Activated CD4-positive, alpha-beta T cell treated with anti-CD3 and anti-CD28 coated beads for 24 hours (primary cell): ENCODE measurements at regions not wholly inside any gene's neighbourhood (a gene's known extent, or its start where the extent isn't known, plus 50 kb on each side); places are given as distances from the start of the nearest gene placed in this dataset.
"Not testable (repeated sequence)": the region's sequence is repeated elsewhere in the genome, so short reads cannot be mapped to it uniquely, and the experiment has no call there.

ENCODE experiments used
- DNase-seq, 2 donors: peaks; one replicate each; pipeline ENCODE4 v3.0.0-alpha.2; 2020; ENCODE audit warnings: low read depth in 2 of 2

GRCh38 chr5:18544421-18544820 lies 910.2 kb downstream of the TAF11L14 start:
- DNase-seq: no peak

GRCh38 chr5:18546591-18546990 lies 912.3 kb downstream of the TAF11L14 start:
- DNase-seq: no peak

DNA sequence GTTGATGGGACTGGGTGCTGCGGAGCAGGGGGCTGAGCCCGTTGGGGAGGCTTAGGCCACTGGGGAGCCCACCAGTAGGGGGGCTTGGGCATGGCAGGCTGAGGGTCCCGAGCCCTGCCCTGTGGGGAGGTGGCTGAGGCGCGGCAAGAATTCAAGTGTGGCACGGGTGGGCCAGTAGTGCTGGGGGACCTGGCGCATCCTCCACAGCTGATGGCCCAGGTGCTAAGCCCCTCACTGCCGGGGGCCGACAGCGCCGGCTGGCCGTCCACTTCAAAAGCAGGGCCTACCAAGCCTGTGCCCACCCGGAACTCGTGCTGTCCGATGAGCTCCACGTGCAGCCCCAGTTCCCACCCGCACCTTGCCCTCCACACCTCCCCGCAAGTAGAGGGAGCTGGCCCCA lies 917.5 kb downstream of the TAF11L14 start:
- no peak for DNase-seq

- DNase-seq: no peak
Observed at GRCh38 chr5:18553269-18553668, 919.0 kb downstream of the TAF11L14 start.

DNA sequence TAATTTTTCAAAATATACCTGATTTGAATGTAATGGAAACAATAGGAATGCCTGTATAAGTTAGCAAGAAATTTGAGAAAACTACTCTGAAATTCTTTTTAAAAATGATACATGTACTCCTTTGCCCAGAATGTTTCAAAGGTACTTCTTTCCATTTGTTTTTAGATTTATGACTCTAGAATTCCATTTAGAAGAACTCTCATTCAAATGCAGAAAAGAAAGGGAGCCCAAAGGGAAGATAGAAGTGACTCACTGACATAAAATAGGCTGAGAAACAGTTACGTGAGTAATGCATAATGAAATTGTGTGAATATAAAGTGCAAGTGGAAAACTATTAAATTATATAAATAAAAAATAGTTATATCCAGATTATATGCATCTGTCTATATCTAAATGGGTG lies 926.3 kb downstream of the TAF11L14 start:
- DNase-seq: no peak

GRCh38 chr5:18563853-18564252 lies 929.6 kb downstream of the TAF11L14 start:
- DNase-seq: no peak

DNA sequence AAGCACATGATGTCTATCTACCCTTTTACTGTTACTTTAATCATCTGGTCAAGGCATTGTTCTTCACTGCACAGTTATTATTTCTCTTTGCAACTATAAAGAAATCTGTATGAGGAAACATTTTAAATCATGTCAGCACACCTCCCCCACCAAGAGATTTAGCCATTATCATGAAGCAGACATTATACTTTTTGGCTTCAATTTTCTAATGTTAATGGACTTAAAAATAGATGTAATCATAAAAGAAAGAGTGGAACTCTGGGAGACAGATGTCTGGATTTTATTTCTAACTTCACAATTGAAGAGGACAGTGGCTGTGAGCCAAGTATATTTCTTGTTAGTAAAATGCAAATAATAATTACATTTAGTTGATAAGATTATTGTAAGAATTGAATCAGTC lies 932.4 kb downstream of the TAF11L14 start:
- no peak for DNase-seq

- no peak for DNase-seq
Observed at GRCh38 chr5:18576586-18576985, 942.3 kb downstream of the TAF11L14 start.

DNA sequence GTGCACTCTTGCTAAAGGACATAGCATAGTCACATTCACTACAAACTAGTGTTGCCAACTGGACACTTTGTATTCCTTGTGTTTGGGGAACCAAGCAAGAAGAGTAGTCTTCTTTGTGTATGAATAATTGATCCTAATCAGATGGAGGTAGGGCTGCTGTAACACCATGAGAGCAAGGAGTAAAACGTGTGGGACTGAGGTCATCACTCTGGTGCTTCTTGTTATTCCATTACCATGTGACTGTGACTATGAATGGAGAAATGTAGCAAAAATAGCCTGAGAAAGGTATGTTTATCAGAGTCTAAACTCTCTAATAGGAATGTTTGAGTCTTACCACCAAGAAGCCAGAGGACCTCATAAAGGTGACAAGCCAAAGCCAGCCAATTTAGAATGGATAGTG lies 966.9 kb downstream of the TAF11L14 start:
- no peak for DNase-seq

- no peak for DNase-seq
Observed at GRCh38 chr5:18602402-18602801, 968.1 kb downstream of the TAF11L14 start.

DNA sequence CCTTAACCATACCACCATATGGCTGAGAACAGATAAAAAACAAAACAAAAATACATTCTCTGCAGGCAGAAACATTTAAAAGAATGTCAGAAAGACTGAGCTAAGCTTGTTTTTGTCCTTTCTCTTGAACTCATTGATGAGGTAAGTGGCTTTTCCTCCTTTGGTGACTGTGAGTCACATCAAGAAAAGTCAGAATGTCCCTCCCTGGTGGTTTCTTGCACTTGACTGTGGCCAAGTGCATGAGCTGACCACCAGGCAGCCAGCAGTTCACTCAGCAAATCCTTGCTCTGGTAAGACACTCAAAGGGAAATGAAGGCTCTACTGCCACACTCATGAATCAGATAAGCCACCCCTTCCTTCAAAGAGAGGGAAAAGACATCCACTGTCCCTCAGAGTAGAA lies 970.9 kb downstream of the TAF11L14 start:
- DNase-seq: no peak

- no peak for DNase-seq
Observed at GRCh38 chr5:18607570-18607969, 973.3 kb downstream of the TAF11L14 start.

- not testable (repeated sequence) for DNase-seq
Observed at GRCh38 chr5:18617191-18617590, 982.9 kb downstream of the TAF11L14 start.

DNA sequence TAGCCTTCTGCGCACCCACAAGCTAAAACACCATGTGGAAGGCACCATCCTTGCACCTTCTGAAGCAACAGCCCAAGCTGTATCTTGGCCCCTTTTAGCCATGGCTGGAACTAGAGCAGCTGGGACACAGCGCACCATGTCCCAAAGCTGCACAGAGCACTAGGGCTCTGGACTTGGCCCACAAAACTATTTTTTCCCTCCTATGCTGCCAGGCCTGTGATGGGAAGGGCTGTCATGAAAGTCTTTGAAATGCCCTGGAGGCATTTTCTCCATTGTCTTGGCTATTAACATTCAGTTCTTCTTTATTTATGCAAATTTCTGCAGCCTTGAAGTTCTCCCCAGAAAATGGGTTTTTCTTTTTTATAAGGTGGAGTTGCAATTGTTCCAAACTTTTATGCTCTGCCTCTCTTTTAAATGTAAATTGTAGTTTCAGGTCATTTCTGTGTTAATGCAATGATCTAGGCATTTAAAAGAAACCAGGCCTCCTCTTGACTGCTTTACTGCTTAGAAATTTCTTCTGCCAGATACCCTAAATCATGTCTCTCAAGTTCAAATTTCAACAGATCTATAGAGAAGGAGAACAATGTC lies 996.3 kb downstream of the TAF11L14 start:
- DNase-seq: no peak

DNA sequence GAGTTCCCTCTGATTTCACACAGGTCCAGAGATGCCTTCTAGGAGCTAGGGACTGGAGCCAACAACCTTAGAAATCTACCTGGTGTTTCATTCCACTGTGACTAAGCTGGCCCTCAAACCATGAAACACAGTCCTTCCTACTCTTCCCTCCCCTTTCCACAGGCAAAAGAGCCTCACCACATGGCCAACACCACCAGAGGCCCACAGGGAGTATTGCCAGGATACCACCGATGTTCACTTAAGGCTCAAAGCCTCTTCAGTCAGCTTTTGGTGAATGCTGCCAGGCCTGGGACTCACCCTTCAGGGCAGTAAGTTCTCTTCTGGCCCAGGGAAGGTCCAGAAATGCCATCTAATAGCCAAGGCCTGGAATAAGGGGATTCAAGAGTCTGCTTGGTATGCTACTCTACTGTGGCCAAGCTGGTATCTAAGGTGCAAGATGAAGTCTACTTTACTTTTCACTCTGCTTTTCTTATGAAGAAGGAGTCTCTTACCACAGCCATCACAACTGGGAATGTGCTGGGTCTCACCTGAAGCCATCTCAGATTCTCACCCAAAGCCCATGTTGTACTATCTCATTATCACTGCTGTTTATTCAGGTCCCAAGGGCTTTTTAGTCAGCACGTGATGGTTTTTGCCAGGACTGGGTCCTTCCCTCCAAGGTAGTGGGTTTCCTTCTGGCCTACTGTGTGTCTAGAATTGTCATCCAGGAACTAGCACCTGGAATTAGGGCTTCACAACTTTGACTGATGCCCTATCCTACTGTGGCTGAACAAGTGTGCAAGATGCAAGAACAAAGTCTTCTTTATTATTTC lies 1018.4 kb downstream of the TAF11L14 start:
- no peak for DNase-seq

- no peak for DNase-seq
Observed at GRCh38 chr5:18653216-18653752, 1019.0 kb downstream of the TAF11L14 start.

- no peak for DNase-seq
Observed at GRCh38 chr5:18660511-18660910, 1026.3 kb downstream of the TAF11L14 start.

GRCh38 chr5:18662231-18662630 lies 1028.0 kb downstream of the TAF11L14 start:
- no peak for DNase-seq

DNA sequence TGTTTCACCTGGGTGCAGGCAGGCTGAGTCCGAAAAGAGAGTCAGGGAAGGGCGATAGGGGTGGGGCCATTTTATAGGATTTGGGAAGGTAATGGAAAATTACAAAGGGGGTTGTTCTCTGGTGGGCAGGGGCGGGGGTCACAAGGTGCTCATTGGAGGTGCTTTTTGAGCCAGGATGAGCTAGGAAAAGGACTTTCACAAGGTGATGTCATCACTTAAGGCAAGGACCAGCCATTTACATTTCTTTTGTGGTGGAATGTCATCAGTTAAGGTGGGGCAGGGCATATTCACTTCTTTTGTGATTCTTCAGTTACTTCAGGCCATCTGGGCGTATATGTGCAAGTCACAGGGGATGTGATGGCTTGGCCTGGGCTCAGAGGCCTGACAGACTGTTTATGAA lies 1040.0 kb downstream of the TAF11L14 start:
- not testable (repeated sequence) for DNase-seq

DNA sequence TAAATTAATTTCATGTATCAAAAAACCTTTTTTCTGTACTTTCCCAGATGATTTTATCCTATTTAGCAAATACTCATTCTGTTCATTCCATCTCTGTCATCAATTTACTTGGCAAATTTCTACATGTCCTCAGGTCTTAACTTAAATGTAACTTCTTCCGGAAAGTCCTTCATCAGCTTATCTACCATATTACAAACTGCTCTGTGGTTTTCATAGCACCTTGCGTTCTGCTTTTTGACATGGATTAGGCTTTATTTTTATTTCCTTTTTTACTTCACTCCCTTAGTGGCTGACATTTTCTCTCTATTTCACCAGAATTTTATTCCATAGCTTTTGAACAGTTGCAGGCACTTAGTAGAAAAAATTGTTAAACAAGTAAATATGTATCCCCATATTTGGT lies 1040.8 kb downstream of the TAF11L14 start:
- DNase-seq: no peak

DNA sequence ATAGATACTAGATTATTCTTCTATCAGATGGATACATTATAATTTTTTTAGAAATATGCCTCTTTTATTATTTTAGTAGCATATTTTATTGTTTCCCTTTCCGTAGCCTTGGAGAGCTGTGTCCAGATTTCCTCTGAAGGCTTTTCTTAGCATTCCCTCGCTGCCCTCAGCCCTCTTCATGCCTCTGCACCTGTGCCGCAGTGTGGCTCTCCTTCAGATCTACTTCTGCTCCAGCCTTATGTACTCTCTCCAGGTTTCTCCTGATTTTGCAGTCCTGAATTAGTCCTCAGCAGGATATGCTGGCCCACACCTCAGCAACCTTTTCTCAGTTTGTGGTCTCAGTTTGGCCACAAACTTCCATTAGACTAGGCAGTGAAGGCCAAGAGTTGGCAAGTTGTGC lies 1052.0 kb downstream of the TAF11L14 start:
- no peak for DNase-seq

- DNase-seq: no peak
Observed at GRCh38 chr5:18687429-18687828, 1053.2 kb downstream of the TAF11L14 start.

- no peak for DNase-seq
Observed at GRCh38 chr5:18699681-18700080, 1065.4 kb downstream of the TAF11L14 start.
